Hepatocyte (in vitro differentiated cells): ENCODE measurements at regions not wholly inside any gene's neighbourhood (a gene's known extent, or its start where the extent isn't known, plus 50 kb on each side); places are given as distances from the start of the nearest gene placed in this dataset.

ENCODE experiments used
- DNase-seq: peaks from one replicate; pipeline ENCODE4 v3.0.0-alpha.2; 2016; ENCODE audit warnings: low spot score
- H2AFZ ChIP-seq: fragments of 200-600 bp; sonication (generic); 2 replicates; pipeline ENCODE4 v1.6.0; 2016; ENCODE audit warnings: antibody characterized with exemption, mild to moderate bottlenecking
- H3K27ac ChIP-seq: fragments of 200-600 bp; sonication (generic); 2 replicates; pipeline ENCODE4 v1.5.1; 2016; ENCODE audit warnings: mild to moderate bottlenecking
- H3K27me3 ChIP-seq: fragments of 200-600 bp; sonication (generic); 2 replicates; pipeline ENCODE4 v1.6.1; 2016
- H3K36me3 ChIP-seq: fragments of 200-600 bp; sonication (generic); replicated peaks from 2 replicates; pipeline ENCODE4 v1.5.1; 2016; ENCODE audit warnings: low read depth; ENCODE audit not compliant: insufficient read depth
- H3K4me1 ChIP-seq: fragments of 200-600 bp; sonication (generic); 2 replicates; pipeline ENCODE4 v1.5.1; 2016; ENCODE audit warnings: mild to moderate bottlenecking, moderate library complexity; ENCODE audit not compliant: insufficient read depth
- H3K4me2 ChIP-seq: fragments of 200-600 bp; sonication (generic); 2 replicates; pipeline ENCODE4 v1.6.0; 2016
- H3K4me3 ChIP-seq: fragments of 200-600 bp; sonication (generic); 2 replicates; pipeline ENCODE4 v1.5.1; 2016; ENCODE audit warnings: mild to moderate bottlenecking
- H3K79me2 ChIP-seq: fragments of 200-600 bp; sonication (generic); 2 replicates; pipeline ENCODE4 v1.6.0; 2017; ENCODE audit warnings: mild to moderate bottlenecking
- H3K9me2 ChIP-seq: fragments of 200-600 bp; sonication (generic); replicated peaks from 2 replicates; pipeline ENCODE4 v1.6.0; 2017; ENCODE audit warnings: mild to moderate bottlenecking; ENCODE audit not compliant: insufficient read depth
- H3K9me3 ChIP-seq: fragments of 200-600 bp; sonication (generic); 2 replicates; pipeline ENCODE4 v1.5.1; 2016; ENCODE audit warnings: low read depth, mild to moderate bottlenecking
- H4K20me1 ChIP-seq: fragments of 200-600 bp; sonication (generic); 2 replicates; pipeline ENCODE4 v1.6.0; 2016; ENCODE audit warnings: mild to moderate bottlenecking; ENCODE audit not compliant: insufficient read depth, poor library complexity, severe bottlenecking
- EZH2 ChIP-seq: fragments of 200-600 bp; sonication (generic); IDR thresholded peaks from 2 replicates; pipeline ENCODE4 v1.6.1; 2016; ENCODE audit warnings: antibody characterized with exemption, mild to moderate bottlenecking, borderline replicate concordance
- EZH2phosphoT487 ChIP-seq: fragments of 200-600 bp; sonication (generic); IDR thresholded peaks from one replicate; pipeline ENCODE4 v1.6.1; 2018; ENCODE audit warnings: antibody characterized with exemption, mild to moderate bottlenecking, low read depth, moderate library complexity; ENCODE audit not compliant: unreplicated experiment, severe bottlenecking
- WGBS: methylation state at CpG from one replicate; pipeline ENCODE4 v1.1.6; 2016; ENCODE audit warnings: low lambda C conversion rate; ENCODE audit errors: missing lambda C conversion rate; 5-methylcytosine and 5-hydroxymethylcytosine counted together
- TF ChIP-seq, protein P1 (sequence below): fragments of 200-600 bp; sonication (generic); IDR thresholded peaks from 2 replicates; pipeline ENCODE4 v1.5.1; 2016; ENCODE audit warnings: antibody characterized with exemption, mild to moderate bottlenecking; ENCODE audit not compliant: poor library complexity

DNA sequence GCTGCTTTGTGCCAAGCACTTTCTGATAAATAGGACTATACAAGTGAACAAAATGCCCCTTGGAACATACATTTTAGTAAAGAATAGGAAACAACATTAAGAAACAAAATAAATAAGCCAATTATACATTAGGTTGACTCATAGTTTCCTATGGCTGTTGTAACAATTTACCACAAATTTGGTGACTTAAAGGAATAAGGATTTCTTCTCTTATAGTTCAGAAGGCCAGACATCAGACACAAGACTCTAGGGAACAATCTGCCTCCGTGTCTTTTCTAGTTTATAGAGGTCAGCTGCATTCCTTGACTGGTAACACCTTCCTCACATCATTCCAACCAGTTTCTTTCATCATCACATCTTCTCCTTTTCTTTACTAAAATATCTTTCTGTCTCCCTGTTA lies 235.9 kb upstream of the PCDH18 start:
- H4K20me1 ChIP-seq: no peaks in the 10 kb centered on the region
- H3K4me1 ChIP-seq: no peaks in the 10 kb centered on the region
- no peak for DNase-seq
- no peaks in the 10 kb centered on the region for H3K36me3 ChIP-seq
- H3K9me3 ChIP-seq: no peaks in the 10 kb centered on the region
- no peak overlapping the region for H3K4me2 ChIP-seq
- H2AFZ ChIP-seq: no peak overlapping the region
- no peak overlapping the region for H3K27ac ChIP-seq
- H3K4me3 ChIP-seq: no peak overlapping the region
- 47% methylated on average over 1 of the region's 1 CpG for WGBS
- no peaks in the 10 kb centered on the region for H3K9me2 ChIP-seq
- TF ChIP-seq EZH2phosphoT487 (no peak), EZH2 (no peak)
- TF ChIP-seq, protein P1, sequence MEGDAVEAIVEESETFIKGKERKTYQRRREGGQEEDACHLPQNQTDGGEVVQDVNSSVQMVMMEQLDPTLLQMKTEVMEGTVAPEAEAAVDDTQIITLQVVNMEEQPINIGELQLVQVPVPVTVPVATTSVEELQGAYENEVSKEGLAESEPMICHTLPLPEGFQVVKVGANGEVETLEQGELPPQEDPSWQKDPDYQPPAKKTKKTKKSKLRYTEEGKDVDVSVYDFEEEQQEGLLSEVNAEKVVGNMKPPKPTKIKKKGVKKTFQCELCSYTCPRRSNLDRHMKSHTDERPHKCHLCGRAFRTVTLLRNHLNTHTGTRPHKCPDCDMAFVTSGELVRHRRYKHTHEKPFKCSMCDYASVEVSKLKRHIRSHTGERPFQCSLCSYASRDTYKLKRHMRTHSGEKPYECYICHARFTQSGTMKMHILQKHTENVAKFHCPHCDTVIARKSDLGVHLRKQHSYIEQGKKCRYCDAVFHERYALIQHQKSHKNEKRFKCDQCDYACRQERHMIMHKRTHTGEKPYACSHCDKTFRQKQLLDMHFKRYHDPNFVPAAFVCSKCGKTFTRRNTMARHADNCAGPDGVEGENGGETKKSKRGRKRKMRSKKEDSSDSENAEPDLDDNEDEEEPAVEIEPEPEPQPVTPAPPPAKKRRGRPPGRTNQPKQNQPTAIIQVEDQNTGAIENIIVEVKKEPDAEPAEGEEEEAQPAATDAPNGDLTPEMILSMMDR: no peak
- no peaks in the 10 kb centered on the region for H3K27me3 ChIP-seq
- no peaks in the 10 kb centered on the region for H3K79me2 ChIP-seq

DNA sequence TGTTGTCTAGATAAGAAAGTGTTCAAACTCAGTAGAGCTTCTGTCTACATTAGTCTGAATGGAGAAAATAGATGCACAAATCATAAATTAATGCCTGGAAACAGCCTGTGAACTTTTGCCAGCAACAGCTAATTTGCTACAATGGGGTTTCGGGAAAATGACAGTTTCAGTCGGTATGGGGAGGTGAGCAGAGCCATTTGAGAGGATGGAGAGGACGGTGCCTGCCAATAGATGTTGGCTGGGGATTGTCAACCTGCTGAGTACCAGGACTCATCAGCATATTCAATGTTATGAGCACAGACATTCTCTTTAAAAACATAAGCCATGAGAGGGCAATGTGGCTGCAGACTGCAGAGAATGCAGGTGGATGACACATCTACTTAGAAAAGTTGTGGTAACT lies 230.3 kb upstream of the PCDH18 start:
- Histone ChIP-seq H3K4me3 (no peak overlapping the region), H3K4me2 (no peak overlapping the region), H4K20me1 (no peaks in the 10 kb centered on the region), H2AFZ (no peak overlapping the region), H3K9me3 (no peaks in the 10 kb centered on the region), H3K36me3 (no peaks in the 10 kb centered on the region), H3K4me1 (no peaks in the 10 kb centered on the region), H3K27me3 (no peaks in the 10 kb centered on the region), H3K79me2 (no peaks in the 10 kb centered on the region), H3K27ac (no peak overlapping the region), H3K9me2 (no peaks in the 10 kb centered on the region)
- 83% methylated on average over 3 of the region's 3 CpGs for WGBS
- no peak for DNase-seq
- TF ChIP-seq, protein P1: no peak
- TF ChIP-seq EZH2phosphoT487 (no peak), EZH2 (no peak)

DNA sequence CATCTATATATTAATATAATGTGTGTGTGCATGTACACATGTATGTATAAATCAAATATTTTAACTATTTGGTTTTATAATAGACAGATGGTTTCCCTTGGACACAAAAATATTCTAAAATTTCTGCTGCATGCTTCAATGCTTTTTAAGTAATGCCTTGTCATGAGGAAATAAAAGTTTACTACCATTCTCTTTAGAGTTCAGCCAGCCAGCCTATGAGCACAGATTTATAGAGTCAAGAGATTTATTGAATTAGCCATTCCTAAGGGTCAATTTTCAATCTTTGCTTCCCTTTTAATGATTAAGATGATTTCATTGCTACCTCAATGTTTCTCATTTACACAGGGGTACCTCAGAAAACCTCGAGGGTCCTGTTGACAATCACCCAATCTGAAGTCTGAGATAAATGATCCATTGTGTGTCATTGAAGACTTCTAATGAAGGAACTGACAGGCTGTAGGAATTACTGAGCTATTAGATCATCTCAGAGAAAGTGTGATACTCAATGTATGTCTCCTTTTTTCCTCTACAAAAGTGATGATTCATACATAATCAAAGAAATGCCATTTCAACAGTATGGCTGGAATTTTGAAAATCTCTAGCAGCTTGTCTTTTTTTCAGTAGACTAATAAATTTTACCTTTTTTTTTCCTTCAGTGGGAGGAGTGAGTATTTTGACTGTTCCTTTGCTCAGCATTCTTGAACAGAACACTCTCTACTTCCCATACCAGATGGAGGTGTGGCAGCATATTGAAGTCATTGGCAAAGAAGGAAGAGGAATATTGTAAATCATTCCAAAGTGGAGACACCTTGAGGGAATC lies 222.6 kb upstream of the PCDH18 start:
- no peak overlapping the region for H3K27ac ChIP-seq
- H3K4me2 ChIP-seq: no peak overlapping the region
- no peaks in the 10 kb centered on the region for H3K9me2 ChIP-seq
- H3K27me3 ChIP-seq: no peaks in the 10 kb centered on the region
- DNase-seq: no peak
- 38% methylated on average over 1 of the region's 1 CpG for WGBS
- no peaks in the 10 kb centered on the region for H3K36me3 ChIP-seq
- TF ChIP-seq EZH2phosphoT487 (no peak), EZH2 (no peak)
- TF ChIP-seq, protein P1: no peak
- no peak overlapping the region for H2AFZ ChIP-seq
- no peak overlapping the region for H3K4me3 ChIP-seq
- no peaks in the 10 kb centered on the region for H4K20me1 ChIP-seq
- H3K4me1 ChIP-seq: no peaks in the 10 kb centered on the region
- no peaks in the 10 kb centered on the region for H3K79me2 ChIP-seq
- no peaks in the 10 kb centered on the region for H3K9me3 ChIP-seq
